Activated T-cell treated with anti-CD3 and anti-CD28 coated beads for 1 hour (primary cell): ENCODE measurements at regions not wholly inside any gene's neighbourhood (a gene's known extent, or its start where the extent isn't known, plus 50 kb on each side); places are given as distances from the start of the nearest gene placed in this dataset.

Experiments
- DNase-seq: peaks from one replicate; pipeline ENCODE4 v3.0.0-alpha.2; 2020; ENCODE audit warnings: low read depth

DNA sequence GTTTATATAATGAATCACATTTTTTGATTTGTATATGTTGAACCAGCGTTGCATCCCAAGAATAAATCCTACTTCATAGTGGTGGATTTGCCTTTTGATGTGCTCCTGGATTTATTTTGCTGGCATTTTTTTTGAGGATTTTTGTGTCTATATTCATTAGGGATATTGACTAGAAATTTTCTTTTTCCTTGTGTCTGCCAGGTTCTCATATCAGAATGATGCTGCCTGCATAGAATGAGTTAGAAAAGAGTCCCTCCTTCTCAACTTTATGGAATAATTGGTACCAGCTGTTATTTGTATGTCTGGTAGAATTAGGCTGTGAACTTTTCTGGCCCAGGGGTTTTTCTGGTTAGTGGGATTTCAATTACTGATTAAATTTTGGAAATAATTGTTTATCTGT, 457.4 kb upstream of the DSEL start:
- DNase-seq: no peak

DNA sequence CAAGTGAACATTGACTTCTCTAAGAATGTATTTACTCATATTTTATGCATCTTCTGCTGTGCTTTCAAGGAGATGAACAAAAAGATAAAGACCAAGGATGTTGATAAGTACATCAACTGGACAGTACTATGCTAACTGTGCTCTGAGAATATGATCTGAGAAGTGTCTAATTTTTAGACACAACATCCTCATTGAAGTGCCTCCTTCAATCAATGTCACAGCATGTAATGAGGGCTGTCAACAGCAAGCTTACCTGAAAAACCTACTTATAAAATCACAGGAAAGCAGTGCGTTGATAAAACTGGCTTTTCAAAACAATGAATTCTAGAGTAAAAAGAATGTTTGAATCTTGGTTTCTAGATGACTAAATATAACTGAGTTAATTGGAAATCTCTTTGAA, 452.9 kb upstream of the DSEL start:
- DNase-seq: no peak

DNA sequence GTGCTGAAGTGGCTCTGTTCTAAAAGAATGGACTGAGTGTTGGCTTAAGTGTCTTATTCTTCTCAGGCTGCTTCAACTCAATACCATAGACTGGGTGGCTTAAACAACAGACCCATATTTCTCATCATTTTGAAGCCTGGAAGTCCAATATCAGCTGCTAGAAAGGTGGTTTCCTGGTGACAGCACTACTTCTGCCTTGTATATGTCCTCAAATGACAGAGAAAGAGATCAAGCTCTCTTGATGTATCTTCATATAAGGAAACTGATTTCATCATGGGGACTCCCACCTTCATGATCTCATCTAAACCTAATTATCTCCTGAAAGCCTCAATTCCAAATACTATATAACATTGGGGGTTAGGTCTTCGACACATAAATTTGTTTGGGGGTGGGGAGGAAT, 449.7 kb upstream of the DSEL start:
- no peak for DNase-seq

DNA sequence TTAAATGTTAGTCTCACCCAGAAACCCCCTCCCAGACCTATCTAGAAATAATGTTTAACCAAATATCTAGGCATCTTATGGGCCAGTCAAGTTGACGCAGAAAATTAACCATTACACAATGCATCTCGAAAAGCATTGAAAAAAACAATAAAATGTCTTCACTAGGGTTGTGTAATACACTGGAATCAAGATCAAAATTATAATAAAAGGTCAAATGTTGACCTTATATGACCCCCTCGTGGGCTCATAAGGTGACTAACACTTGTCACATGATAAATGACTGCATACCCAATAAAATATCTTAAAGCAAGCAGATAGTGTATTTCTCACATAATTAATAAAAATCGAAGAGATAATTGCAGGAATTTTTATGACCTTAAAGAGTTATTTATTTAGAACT, 447.9 kb upstream of the DSEL start:
- no peak for DNase-seq

DNA sequence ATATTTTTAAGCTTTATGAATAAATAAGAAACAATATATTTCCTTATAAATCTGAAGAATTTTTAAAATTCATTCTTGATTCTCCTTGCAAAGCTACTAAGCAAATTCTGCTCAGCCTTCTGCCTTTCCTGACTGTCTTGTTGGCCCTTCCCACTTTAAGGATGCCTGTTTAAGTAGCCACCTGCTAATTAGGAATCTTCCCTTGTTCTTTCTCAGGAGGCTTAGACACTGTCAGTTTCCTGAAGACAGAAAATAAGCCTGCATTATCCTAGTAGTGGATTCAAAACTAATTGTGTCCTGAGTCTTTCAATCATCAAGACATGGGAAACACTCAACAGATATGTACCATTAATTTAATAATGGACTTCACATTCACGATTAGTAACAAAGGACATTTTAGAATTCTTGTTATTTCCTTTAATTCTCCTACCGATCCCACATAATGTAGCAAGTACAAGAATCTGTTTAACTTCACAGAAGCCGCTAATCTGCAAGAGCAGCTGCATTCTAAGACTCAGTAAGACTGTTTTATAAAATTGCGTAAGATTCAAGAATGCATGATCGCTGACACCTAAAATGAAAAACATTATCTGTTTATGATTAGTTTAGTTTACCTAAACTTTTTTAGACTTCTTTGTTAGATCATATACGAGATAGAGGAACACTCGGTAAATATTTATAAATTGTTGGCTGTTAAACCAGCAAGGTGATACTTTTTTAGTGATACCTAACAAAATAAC, 445.4 kb upstream of the DSEL start:
- DNase-seq: no peak

DNA sequence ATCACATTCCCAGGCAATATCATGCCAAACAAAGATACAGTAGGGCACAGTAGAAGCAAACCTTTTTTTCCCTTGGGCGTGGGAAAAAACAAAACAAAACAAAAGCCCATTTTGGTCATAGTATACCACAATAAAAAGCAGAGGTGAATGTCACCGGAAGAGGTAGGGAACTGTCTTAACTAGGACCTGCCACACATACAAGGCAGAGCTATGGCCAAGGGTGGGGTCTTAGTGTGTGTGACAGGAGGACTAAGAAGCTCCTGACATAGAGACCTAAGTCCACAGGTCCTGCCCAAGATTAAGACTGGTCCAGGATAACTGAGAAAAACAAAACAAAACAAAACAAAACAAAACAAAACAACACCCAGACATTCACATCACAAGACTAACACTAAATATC, 441.2 kb upstream of the DSEL start:
- no peak for DNase-seq

DNA sequence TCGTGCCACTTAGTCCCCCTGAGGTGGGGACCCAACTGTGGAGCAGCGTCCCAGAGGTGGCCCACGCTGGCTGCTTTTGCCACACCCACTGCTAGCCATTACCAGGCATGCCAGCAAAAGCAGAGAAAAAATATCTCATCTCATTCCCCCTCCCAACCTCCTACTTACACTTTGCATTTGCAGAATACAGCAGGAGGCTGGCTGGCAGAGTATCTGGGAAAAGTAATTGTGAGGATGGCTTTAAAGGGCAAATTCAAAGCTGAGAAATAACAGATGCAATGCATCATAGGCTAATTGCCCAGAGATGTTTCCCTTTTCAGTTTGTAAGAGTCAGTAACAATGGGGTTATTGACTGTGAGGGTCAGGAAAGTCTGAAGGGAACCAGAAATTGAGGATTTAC, 438.1 kb upstream of the DSEL start:
- no peak for DNase-seq

DNA sequence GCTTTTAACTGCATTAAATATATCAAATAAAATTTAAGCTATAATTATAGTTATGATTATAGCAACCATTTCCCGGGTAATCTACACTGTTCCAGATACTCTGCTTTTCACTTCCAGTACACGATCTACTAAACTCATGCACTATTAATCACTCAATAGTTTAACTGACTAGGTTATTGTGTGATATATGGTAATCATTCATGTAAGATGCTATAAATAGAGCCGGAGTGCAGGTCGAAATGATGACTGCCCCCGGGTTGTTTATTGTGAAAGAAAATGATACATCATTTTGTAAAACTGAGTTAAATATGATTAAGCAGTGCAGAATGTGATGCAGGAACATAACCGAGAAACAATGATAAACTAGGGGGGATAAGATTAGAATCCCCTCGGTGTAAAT, 434.6 kb upstream of the DSEL start:
- no peak for DNase-seq

DNA sequence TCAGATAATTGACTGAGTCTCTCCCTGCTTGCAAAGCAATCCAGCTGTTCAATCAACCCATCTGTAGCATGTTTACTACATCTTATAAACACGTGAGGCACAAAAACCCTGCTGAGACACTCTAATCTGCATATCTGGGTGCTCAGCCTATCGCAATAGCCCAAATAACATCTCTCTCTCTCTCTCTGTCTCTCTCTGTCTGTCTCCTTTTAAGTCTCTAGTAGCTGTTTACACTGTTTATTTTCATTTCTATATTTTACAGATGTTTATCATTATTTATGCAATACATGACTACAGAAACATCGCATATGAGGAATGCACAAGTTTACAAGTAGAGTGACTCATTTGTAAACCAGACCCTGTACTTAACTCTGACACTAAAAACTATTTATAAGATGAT, 422.1 kb upstream of the DSEL start:
- no peak for DNase-seq

DNA sequence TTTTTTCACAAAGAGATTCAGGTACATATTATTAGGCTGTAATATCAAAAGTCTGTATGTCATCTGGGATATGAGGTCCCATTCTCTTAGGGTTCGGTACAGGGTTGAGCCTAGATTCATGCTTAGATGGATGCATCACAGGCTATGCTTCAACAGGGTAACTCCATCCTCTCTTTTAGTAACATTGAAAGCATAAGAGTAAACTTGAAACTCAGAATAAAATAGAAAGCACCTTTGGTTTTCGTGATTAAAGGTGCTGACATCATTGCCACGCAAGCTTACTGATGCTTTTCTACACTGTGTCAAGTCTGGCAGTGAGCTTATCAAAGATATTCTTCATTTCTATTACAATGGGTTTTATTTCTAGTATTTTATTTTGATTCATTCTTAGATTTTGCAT, 419.1 kb upstream of the DSEL start:
- DNase-seq: no peak

DNA sequence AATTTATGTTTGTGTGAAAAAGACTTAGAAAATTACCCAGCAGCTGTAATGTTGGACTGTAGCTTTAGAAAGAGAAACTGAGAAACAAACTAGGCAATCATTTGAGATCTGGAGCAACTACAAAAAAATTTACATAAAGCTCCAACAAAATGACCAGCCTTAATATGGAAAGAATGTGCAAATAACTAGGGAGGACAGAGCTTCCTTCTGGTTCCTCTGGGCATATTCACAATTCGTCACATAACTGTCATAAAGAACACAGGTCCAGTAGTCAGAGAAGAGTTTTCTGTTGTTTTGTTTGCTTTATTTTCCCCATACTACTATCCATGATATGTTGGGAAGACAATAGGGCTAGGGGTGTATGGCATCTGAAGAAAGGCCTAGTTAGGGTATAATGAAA, 416.8 kb upstream of the DSEL start:
- no peak for DNase-seq

DNA sequence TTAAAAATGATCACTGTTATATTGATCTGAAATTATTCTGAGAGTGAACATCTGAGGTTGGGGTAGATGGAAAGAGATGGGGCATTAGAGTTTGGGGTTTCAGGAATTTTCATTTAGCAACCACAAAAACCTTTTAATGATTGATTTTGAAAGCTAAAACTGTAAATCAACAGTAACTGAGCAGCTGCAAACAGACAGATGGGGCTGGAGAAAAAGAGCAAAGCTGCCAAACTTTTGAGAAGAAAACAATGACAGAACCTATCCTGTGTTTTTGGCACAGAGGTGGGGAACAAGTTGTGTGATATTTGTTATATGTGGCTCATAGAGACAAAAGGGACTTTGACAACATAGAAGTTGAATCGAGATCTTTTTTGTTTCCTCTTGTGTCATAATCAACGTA, 415.8 kb upstream of the DSEL start:
- no peak for DNase-seq

DNA sequence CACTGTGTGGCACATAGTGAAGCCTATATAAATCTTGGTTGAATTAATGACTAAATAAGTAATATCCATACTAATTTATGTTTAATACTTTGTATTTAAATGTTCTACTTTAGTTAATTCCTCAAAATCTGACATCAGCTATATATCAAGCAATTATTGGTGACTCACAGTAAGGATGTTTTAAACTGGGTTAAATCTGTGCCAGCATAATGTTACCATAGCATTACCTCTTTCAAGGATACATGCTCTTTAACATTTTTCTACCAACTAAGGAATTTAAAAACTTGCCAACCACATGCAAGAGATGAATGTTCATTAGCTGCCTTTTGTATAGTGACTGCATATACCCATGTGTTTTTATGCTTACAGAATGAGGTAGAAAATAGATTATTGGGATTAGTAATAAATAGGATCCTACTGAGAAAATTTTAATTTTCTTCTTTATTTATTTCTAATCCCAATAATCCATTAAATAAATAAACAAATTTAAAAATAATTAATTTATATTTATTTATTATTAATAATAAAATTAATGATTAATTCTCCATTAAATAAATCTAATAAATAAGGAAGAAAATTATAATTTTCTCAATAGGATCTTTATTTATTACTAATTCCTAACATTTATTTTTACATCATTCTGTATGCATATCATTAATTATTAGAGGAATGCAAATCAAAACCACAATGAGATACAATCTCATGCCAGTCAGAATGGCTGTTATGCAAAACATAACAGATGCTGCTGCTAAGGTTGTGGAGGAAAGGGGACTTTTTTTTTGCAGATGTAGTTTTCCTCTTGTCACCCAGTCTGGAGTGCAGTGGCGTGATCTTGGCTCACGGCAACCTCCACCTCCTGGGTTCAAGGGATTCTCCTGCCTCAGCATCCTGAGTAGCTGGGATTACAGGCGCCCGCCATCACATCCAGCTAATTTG, 410.7 kb upstream of the DSEL start:
- no peak for DNase-seq

DNA sequence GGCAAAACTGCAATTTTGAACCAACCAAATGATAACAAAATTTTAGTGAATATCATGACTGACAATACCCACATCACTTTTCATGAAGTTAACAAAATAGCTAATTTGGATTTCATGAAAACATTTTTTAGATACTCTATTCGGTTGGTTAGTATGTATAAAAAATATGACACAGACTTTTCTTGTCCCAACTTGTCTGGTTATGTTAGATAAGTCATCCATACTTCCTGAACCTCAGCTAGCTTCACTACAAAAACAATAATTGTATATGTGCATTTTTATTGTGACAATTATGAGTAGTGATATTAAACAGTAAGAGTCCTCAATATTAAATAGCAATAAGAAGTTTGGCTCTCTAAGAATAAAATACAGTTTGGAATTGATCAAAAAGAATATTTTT, 408.1 kb upstream of the DSEL start:
- no peak for DNase-seq

DNA sequence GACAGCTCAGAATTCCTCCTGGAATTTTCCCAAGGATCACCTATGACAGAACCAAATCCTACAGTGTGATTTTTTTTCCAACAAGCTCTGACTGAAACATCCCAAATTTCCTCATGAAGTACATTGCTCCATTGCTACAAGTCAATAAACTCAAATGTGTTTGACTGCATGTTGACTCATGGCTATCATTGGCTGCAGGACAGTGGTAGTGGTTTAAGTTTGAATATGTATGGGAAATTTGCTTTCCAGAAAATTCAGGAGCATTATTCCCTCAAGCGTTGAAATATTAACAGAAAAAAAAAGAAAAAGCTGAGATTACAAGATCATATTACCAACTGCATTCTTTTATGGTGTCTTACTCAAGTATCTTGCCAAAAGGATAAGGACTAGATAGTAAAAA, 402.8 kb upstream of the DSEL start:
- DNase-seq: no peak

DNA sequence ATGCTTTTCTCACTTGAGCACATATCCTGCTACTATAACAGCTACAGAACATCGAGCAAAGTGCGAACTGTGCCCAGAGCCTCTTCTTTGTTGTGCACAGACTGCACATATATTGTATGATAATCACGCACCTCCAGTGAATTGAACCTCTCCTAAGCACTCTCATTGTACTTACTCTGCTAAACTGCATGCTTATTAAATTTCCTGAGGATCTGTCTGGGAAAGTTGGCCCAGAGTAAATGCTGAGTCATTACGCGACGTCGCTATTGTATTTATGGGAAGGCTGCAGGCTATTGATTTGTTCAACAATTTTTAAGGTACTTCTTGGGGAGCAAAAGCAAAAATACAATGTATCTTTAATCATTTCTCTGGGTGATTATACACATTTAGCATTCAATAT, 399.6 kb upstream of the DSEL start:
- DNase-seq: no peak

DNA sequence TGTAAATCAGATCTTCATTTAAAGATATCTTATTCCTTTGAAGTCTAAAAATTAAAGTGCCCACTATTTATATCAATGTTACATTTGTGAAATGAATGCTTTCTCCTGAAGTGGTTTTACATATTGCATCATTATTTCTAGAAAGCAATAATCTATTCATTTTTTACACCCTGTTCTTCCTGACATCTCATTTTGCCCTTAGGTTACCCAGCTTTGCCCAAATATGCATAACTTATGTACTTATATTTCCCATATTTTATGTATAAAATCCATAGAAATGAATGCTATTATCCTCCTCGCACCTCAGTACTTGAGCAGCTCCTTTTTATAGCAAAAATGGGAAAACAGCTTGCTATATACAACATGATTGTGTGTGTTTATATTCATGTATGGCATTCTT, 396.5 kb upstream of the DSEL start:
- no peak for DNase-seq

DNA sequence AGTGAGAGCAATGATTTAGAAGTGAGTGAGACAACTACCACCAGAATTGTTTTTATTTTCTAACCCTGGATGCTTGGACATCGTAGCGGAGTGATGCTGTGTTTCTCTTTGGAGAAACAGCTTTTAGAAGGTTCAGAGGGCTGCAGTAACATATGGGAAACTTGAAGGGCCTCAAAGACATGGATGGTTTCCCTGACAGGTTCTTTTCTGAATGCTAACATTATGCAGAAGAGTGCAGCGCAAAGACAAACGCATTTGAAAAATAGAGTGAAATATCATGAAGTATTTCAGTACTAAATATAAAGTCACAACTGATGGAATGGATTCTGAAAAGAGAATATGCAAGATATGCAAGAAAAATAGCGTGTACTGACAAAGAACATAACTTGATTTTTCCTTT, 385.1 kb upstream of the DSEL start:
- no peak for DNase-seq

DNA sequence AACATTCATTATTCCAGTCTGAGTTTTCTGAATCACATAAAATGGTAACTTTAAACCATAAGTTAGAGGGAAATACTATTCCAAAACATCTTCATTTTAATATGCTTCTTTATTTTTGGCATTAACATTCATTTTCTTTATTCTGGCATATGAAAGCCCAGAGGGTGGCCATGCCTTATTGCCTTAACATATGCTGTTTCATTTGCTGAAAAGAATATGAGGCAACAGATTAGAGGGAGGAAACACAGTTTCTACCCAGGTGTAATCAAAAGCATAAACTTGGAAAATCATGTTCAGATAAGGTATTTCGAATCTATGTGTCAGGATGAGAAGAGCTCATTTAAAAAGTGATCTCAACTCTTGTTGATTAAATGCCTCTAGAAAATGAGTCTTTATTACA, 379.9 kb upstream of the DSEL start:
- DNase-seq: no peak

DNA sequence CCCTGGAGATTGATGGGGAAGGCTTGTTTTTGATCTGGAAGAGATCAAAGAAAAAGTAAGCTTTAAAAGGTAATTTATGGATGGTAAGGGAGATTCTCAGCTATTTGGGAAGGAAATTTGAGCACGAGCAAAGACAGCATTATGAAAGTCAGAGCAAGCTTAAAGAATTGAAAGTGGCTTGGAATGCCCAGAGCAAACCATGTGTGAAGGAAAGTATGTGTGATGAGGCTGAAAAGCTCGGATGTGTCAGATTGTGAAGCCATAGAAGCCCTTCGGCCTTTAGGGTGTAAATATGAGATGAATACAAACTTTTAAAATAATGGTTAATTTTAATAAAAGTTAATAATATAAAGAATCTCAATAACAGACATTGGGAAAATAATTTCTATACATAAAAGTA, 377.4 kb upstream of the DSEL start:
- no peak for DNase-seq

DNA sequence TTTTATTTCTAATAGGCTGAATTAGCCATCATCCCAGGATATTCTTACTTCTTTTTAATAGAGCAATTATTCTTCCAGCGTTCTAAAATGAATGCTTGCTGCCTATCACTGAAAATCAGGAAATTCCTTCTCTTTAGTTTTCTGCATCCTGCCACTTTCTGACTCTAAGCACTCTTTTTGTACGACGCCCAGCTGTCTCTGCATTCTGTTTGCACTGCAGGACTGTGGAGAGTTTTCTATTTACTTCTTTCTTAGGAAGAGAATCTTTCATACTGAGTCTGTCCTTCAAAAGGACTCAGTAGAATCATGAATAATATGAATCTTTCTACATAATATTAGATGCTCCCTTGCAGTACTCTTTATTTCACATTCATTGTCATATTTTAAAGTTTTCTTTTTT, 360.4 kb upstream of the DSEL start:
- no peak for DNase-seq

DNA sequence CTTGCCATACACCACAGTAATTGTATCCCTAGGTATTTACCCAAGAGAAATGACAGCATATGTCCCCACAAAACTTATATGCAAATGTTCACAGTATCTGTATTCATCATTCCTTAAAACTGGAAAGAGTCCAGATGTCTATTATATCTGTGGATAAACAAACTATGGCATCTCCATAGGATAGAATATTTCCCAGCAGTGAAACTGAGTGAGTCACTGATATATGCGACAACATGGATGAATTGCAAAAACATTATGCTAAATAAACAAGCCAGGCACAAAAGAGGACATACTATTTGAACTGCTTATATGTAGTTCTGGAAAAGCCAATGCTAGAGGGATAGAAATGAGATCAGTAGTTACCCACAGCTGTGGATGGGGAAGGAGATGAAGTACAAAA, 359.4 kb upstream of the DSEL start:
- no peak for DNase-seq

DNA sequence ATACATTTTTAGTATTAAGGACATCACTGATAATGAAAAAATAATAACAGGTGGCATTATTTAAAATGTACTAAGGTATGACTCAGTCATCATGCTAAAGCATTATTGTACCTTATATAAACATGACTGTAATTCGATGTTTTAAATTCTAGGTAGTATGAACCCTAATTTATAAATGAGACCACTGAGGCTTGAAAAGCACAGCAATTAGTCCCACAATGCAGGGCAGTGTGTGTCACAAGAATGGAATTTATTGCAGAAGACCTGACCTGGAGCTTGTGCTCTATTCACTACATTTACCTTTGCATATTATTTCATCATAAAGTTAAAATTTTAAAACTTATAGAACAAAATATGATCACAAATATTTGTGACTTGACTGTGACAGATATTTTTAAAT, 358.5 kb upstream of the DSEL start:
- no peak for DNase-seq

DNA sequence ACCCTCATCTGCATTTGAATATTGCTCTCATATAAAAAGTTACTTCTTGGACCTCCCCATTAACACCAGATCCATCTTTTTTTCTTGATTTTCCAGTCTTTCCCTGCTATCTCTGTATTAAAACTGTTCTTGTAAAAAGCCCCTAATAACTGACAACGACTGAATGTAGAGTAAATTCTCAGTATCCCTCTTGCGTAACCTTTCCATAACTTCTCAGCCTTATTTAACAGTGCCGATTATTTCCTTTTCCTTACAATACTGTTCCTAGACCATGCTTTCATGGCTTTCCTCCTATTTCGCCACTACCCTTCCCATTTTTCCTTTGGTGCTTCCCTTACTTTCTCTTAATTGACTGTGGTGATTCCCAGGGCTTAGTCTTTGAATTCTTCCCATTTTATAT, 348.9 kb upstream of the DSEL start:
- no peak for DNase-seq
